IMR-90 (cell line): ENCODE measurements at regions not wholly inside any gene's neighbourhood (a gene's known extent, or its start where the extent isn't known, plus 50 kb on each side); places are given as distances from the start of the nearest gene placed in this dataset.

Source experiments
- ATAC-seq: fragments of 200-7000 bp; cut with Tn5 transposase; 2 replicates; pipeline ENCODE4 v1.9.1; 2020; ENCODE audit warnings: low read depth, mild to moderate bottlenecking, moderate library complexity
- BruUV-seq: library from RNA; stranded (reverse); fragments of 400-500 nt; replicated peaks from 2 replicates; lab custom pipeline; 2021; lab: Mats Ljungman, UMichigan
- CTCF ChIA-PET: fragments of 300-600 bp; formaldehyde crosslinking; extraction: SDS; loops from one replicate; lab custom pipeline; 2021; ENCODE audit warnings: antibody characterized with exemption; lab: Yijun Ruan, JAX
- POLR2A ChIA-PET: fragments of 300-600 bp; sonication (Branson Sonifier 250); formaldehyde crosslinking; loops from one replicate; lab custom pipeline; 2022; ENCODE audit warnings: antibody characterized with exemption; ENCODE audit not compliant: unreplicated experiment; lab: Charles Lee
- DNase-seq: peaks from one replicate; pipeline ENCODE4 v3.0.0; 2013
- H2AFZ ChIP-seq: replicated peaks from 2 replicates; pipeline ENCODE3; 2013; ENCODE audit warnings: low read length, mild to moderate bottlenecking; ENCODE audit not compliant: poor library complexity
- H2AK5ac ChIP-seq: 2 replicates; pipeline ENCODE4 v1.6.1; 2013; ENCODE audit warnings: low read depth, low read length, inconsistent platforms
- H2AK9ac ChIP-seq: replicated peaks from 2 replicates; pipeline ENCODE3; 2013; ENCODE audit warnings: mild to moderate bottlenecking, low read depth, low read length, moderate library complexity; ENCODE audit not compliant: poor library complexity
- H2BK120ac ChIP-seq: 2 replicates; pipeline ENCODE4 v1.6.1; 2013; ENCODE audit warnings: low read depth, low read length, inconsistent platforms
- H2BK15ac ChIP-seq: 3 replicates; pipeline ENCODE4 v1.6.1; 2013; ENCODE audit warnings: low read depth, low read length, inconsistent platforms
- H2BK20ac ChIP-seq: 2 replicates; pipeline ENCODE4 v1.6.1; 2013; ENCODE audit warnings: low read depth, mild to moderate bottlenecking, inconsistent platforms, low read length, moderate library complexity
- H2BK5ac ChIP-seq: 2 replicates; pipeline ENCODE4 v1.6.1; 2013; ENCODE audit warnings: mild to moderate bottlenecking, low read depth, low read length, inconsistent platforms; ENCODE audit not compliant: poor library complexity, severe bottlenecking
- H3K14ac ChIP-seq: replicated peaks from 2 replicates; pipeline ENCODE4 v1.6.1; 2013; ENCODE audit warnings: low read depth, low read length, inconsistent platforms
- H3K18ac ChIP-seq: 2 replicates; pipeline ENCODE4 v1.6.1; 2013; ENCODE audit warnings: low read depth, low read length, control low read depth
- H3K23ac ChIP-seq: 2 replicates; pipeline ENCODE4 v1.6.1; 2013; ENCODE audit warnings: low read depth, low read length, inconsistent platforms
- H3K27ac ChIP-seq: 2 replicates; pipeline ENCODE4 v1.5.1; 2013; ENCODE audit warnings: mild to moderate bottlenecking, control low read depth, low read length; ENCODE audit not compliant: insufficient read depth
- H3K27me3 ChIP-seq: 2 replicates; pipeline ENCODE4 v1.6.1; 2013; ENCODE audit warnings: low read length; ENCODE audit not compliant: control insufficient read depth, insufficient read depth
- H3K36me3 ChIP-seq: 2 replicates; pipeline ENCODE4 v1.6.1; 2013; ENCODE audit warnings: low read length, mixed read lengths; ENCODE audit not compliant: control insufficient read depth, insufficient read depth
- H3K4ac ChIP-seq: 2 replicates; pipeline ENCODE4 v1.6.1; 2013; ENCODE audit warnings: low read depth, low read length, inconsistent platforms
- H3K4me1 ChIP-seq: 2 replicates; pipeline ENCODE4 v1.6.1; 2013; ENCODE audit warnings: low read length, mixed read lengths; ENCODE audit not compliant: control insufficient read depth, insufficient read depth
- H3K4me2 ChIP-seq: 2 replicates; pipeline ENCODE4 v1.6.1; 2013; ENCODE audit warnings: low read depth, mild to moderate bottlenecking, control low read depth, low read length, moderate library complexity
- H3K4me3 ChIP-seq: 2 replicates; pipeline ENCODE4 v1.5.1; 2013; ENCODE audit warnings: low read depth, mild to moderate bottlenecking, control low read depth, low read length, moderate library complexity; ENCODE audit not compliant: insufficient read depth
- H3K56ac ChIP-seq: 2 replicates; pipeline ENCODE4 v1.6.1; 2013; ENCODE audit warnings: low read length, inconsistent platforms; ENCODE audit not compliant: insufficient read depth; ENCODE audit errors: extremely low read depth
- H3K79me1 ChIP-seq, 2 experiments: 2 replicates each; pipeline ENCODE4 v1.6.1; 2013; ENCODE audit warnings: low read length in 2 of 2, inconsistent platforms in 1 of 2, low read depth in 1 of 2
- H3K9ac ChIP-seq: 2 replicates; pipeline ENCODE4 v1.6.1; 2013; ENCODE audit warnings: low read depth, low read length, control low read depth
- H3K9me1 ChIP-seq: 2 replicates; pipeline ENCODE4 v1.6.1; 2013; ENCODE audit warnings: low read length, inconsistent platforms; ENCODE audit not compliant: insufficient read depth
- H3K9me3 ChIP-seq: 2 replicates; pipeline ENCODE4 v1.6.1; 2013; ENCODE audit warnings: low read length; ENCODE audit not compliant: control insufficient read depth, insufficient read depth
- H4K20me1 ChIP-seq: 2 replicates; pipeline ENCODE4 v1.6.1; 2013; ENCODE audit warnings: low read length, inconsistent platforms; ENCODE audit not compliant: insufficient read depth
- H4K5ac ChIP-seq: 2 replicates; pipeline ENCODE4 v1.6.1; 2013; ENCODE audit warnings: mild to moderate bottlenecking, low read depth, low read length, control low read depth
- H4K8ac ChIP-seq, 2 experiments: 2 replicates each; pipeline ENCODE4 v1.6.1; 2013; ENCODE audit warnings: low read depth in 2 of 2, low read length in 2 of 2, control low read depth in 1 of 2, inconsistent platforms in 1 of 2
- H4K91ac ChIP-seq: 2 replicates; pipeline ENCODE4 v1.6.1; 2013; ENCODE audit warnings: low read depth, low read length, inconsistent platforms; ENCODE audit not compliant: insufficient read depth
- CEBPB ChIP-seq: IDR thresholded peaks from 2 replicates; pipeline ENCODE4 v1.6.1; 2012; ENCODE audit warnings: low read depth, low read length, improper control_type of control experiment
- MXI1 ChIP-seq: IDR thresholded peaks from 2 replicates; pipeline ENCODE4 v1.6.1; 2012; ENCODE audit warnings: low read depth, mild to moderate bottlenecking, low read length, moderate library complexity, borderline replicate concordance
- RCOR1 ChIP-seq: IDR thresholded peaks from 2 replicates; pipeline ENCODE4 v1.6.1; 2012; ENCODE audit warnings: mild to moderate bottlenecking, low read length, improper control_type of control experiment; ENCODE audit not compliant: insufficient replicate concordance
- WGBS, 2 experiments: methylation state at CpG; one replicate each; pipeline versions ENCODE4 v1.1.5 to v1.1.7; 2013; ENCODE audit warnings: missing lambda C conversion rate in 2 of 2; ENCODE audit not compliant: insufficient read length in 1 of 2; ENCODE audit errors: extremely low coverage in 2 of 2; 5-methylcytosine and 5-hydroxymethylcytosine counted together
- dilution Hi-C: fragments of 300-500 bp; cut with HindIII; formaldehyde crosslinking; loops from one replicate; pipeline ENCODE4 v1.14.3; 2018; ENCODE audit warnings: low sequenced_read_pairs; ENCODE audit not compliant: unreplicated experiment
- in situ Hi-C: fragments of 300-500 bp; cut with MboI; formaldehyde crosslinking; loops from 3 replicates; pipeline ENCODE4 v1.14.3; 2019; ENCODE audit warnings: low sequenced_read_pairs, inconsistent platforms, mixed read lengths
- intact Hi-C: fragments of 100-400 bp; cut with micrococcal nuclease; formaldehyde crosslinking; loops from 2 replicates; pipeline ENCODE4 v1.10.0; 2022

DNA sequence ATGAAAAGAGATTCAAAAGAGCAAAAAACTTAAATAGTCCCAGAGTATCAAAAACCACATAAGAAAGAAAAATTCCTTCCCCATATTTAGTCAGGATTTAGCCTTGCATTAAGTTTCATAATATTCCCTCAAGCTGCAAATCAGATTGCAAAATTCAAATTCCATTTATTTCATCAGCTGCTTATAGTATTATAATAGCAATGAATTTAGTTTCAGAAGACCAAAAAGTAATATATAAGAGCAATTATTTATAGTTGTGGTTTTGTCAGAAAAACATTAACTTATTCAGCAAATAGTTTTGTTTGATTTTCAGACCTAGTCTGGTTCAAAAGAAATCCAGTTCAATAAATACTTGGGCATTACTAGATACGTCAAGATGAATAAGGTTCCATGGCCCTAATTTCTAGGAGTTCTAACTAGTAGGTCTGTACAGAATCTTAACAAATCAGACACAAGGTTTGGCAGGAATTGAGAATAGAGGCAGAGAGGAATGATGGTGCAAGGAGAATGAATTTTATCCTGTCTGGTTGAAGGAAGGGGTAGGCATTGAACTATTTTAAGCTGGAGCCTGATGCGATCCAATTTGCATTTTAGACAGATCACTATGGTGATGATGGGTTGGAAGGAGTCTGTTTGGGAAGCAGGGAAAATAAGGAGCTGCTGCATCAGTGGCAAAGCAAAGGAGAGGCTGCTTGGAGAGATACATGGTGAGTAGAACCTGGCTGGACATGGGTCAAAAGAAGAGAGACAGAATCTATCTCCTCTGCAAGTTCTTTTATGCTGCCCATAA, 163.9 kb upstream of the STXBP5 start:
- Histone ChIP-seq H4K8ac (peak overlapping the region in 1 of 2 experiments; percentile 54; a peak in 2 of 4 replicates), H3K9ac (no peak overlapping the region; the same call in 1 of the 2 replicates), H4K20me1 (no peaks in the 10 kb centered on the region), H3K23ac (no peak overlapping the region), H3K56ac (no peak overlapping the region), H2AK9ac (no peak overlapping the region), H3K9me3 (peaks cover 6% of the 10 kb centered on the region), H2AFZ (no peak overlapping the region), H3K79me1 (no peaks in the 10 kb centered on the region), H3K4me2 (no peak overlapping the region; the same call in 1 of the 2 replicates), H2BK15ac (peak overlapping the region; percentile 21; the same call in 1 of the 3 replicates), H2BK5ac (peak overlapping the region; percentile 41), H3K36me3 (no peaks in the 10 kb centered on the region), H2BK120ac (peak overlapping the region; percentile 57), H3K9me1 (no peaks in the 10 kb centered on the region), H3K27ac (peak overlapping the region; percentile 99; the same call in 1 of the 2 replicates), H2BK20ac (peak overlapping the region; percentile 59; the same call in 1 of the 2 replicates), H3K14ac (0 out of 2 replicates have a peak overlapping the region, but pooled peaks have one; percentile 58), H3K18ac (peak overlapping the region; percentile 87), H3K4me3 (no peak overlapping the region), H3K4me1 (peaks cover 5% of the 10 kb centered on the region), H4K5ac (peak overlapping the region; percentile 64; the same call in 1 of the 2 replicates), H2AK5ac (no peak overlapping the region; the same call in 1 of the 2 replicates), H4K91ac (no peak overlapping the region), H3K27me3 (no peaks in the 10 kb centered on the region), H3K4ac (peak overlapping the region; percentile 66)
- TF ChIP-seq RCOR1 (no peak), CEBPB (peak; percentile 55), MXI1 (no peak)
- ChIA-PET POLR2A (no interaction called here), CTCF (no interaction called here)
- no TSS peak for BruUV-seq
- dilution Hi-C loops (no loop called here), intact Hi-C loops (loop anchor here (2.0 kb wide), 1 partner anchor 164 kb away; the partner anchor contains the start of gene STXBP5), in situ Hi-C loops (no loop called here)
- whole genome bisulfite sequencing, 2 experiments, result 89% methylated on average over 1 of the region's 2 CpGs; no CpG with 5 or more reads in 1 of the 2 experiments
- ATAC-seq, result peak; percentile 75
- peak; percentile 55 for DNase-seq
